ENCODE measurements at regions not wholly inside any gene's neighbourhood (a gene's known extent, or its start where the extent isn't known, plus 50 kb on each side); places are given as distances from the start of the nearest gene placed in this dataset.

- H3K4me1 Mint-ChIP-seq (ENCODE audit: low read depth): no peaks in the 10 kb centered on the region
- TF ChIP-seq CTCF (IDR thresholded peaks at IDR 0.05): no peak
- peaks cover 2% of the 10 kb centered on the region; the same call in 1 of the 2 replicates for H3K27me3 Mint-ChIP-seq (ENCODE audit: insufficient read depth)
- DNase-seq: no peak
- no peak overlapping the region for H3K4me3 Mint-ChIP-seq
- H3K27ac Mint-ChIP-seq: no peak overlapping the region
- no peaks in the 10 kb centered on the region for H3K36me3 Mint-ChIP-seq (ENCODE audit: low read depth)
- H3K9me3 Mint-ChIP-seq: peaks cover 10% of the 10 kb centered on the region; the same call in 1 of the 2 replicates
Measured at GRCh38 chr16:59759296-59759695, 1025.2 kb upstream of the GOT2 start.

DNA sequence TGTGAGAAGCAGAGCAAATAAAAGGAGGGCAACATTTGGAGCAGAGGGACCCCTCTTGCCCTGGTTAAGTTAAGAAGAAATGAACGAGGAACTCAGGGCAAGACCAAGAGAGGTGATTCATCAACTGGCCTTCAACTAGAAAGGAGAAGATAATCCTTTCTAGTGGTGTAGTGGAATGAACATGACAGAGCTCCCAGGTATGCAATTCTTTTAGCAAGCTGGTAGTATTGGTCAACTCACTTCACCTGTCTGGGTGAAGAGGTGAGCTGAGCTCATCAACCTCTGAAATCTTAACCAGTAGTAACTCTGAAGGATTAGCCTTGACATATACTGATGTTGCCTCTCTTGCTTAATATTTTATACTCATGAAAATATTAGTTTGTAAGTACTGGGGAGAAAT is 1024.7 kb upstream of the GOT2 start:
- Mint-ChIP-seq H3K4me1 (ENCODE audit: low read depth) (no peaks in the 10 kb centered on the region), H3K4me3 (no peak overlapping the region), H3K9me3 (peaks cover 10% of the 10 kb centered on the region; the same call in 1 of the 2 replicates), H3K27ac (no peak overlapping the region), H3K27me3 (ENCODE audit: insufficient read depth) (peaks cover 2% of the 10 kb centered on the region; the same call in 1 of the 2 replicates), H3K36me3 (ENCODE audit: low read depth) (no peaks in the 10 kb centered on the region)
- DNase-seq: no peak
- no peak for TF ChIP-seq CTCF (IDR thresholded peaks at IDR 0.05)

DNA sequence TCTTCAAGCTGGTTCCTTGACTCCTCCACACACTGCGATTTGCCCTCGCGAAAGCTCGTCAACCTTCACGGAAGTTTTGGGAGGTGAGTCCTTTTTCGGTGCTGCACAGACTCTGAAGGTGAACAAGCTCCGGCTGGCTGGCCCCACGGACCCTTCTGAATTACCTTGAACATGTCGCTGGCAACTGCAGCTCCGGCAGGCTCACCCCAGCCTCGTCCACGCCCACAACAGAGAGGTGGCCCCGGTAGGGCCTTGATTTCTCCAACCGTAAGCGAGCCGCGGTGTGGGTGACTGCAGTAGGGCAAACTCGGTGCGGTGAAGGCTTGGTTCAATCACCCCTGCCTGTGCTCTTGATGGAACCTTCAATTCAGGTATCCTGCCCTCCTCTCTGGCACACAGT is 1020.7 kb upstream of the GOT2 start:
- no peak overlapping the region for H3K4me3 Mint-ChIP-seq
- no peak for TF ChIP-seq CTCF (IDR thresholded peaks at IDR 0.05)
- no peaks in the 10 kb centered on the region for H3K9me3 Mint-ChIP-seq
- no peak overlapping the region for H3K27ac Mint-ChIP-seq
- no peak for DNase-seq
- H3K4me1 Mint-ChIP-seq (ENCODE audit: low read depth): no peaks in the 10 kb centered on the region
- no peaks in the 10 kb centered on the region for H3K36me3 Mint-ChIP-seq (ENCODE audit: low read depth)
- no peaks in the 10 kb centered on the region for H3K27me3 Mint-ChIP-seq (ENCODE audit: insufficient read depth)

GRCh38 chr16:59749662-59750336 is 1015.7 kb upstream of the GOT2 start:
- H3K9me3 Mint-ChIP-seq: no peaks in the 10 kb centered on the region

DNA sequence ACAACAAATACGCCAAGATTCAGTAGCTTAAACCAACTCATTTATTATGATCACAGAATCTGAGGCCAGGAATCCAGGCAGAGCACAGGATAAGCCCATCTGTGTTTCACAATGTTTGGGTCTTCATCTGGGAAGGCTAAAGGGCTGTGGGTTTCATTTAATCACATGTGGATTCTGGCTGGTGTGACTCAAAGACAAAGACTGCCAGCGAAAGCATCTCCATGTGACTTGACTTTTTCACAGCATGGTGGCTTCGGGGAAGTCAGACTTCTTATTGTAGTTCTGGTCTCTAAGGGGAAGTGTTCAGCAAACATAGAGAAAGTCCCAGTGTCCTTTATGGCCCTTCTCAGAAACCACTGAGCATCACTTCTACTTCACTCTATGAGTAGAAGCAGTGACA is 1014.4 kb upstream of the GOT2 start:
- Mint-ChIP-seq H3K4me3 (no peak overlapping the region), H3K27ac (no peak overlapping the region), H3K9me3 (no peaks in the 10 kb centered on the region), H3K27me3 (ENCODE audit: insufficient read depth) (no peaks in the 10 kb centered on the region; the same call in 1 of the 2 replicates), H3K36me3 (ENCODE audit: low read depth) (no peaks in the 10 kb centered on the region), H3K4me1 (ENCODE audit: low read depth) (no peaks in the 10 kb centered on the region)
- no peak for TF ChIP-seq CTCF (IDR thresholded peaks at IDR 0.05)
- DNase-seq: no peak

More at GRCh38 chr16:59749662-59750336, 1015.7 kb upstream of the GOT2 start:
- H3K27ac Mint-ChIP-seq: no peak overlapping the region
- DNase-seq: no peak
- TF ChIP-seq CTCF (IDR thresholded peaks at IDR 0.05): no peak
- H3K27me3 Mint-ChIP-seq (ENCODE audit: insufficient read depth): no peaks in the 10 kb centered on the region; the same call in 1 of the 2 replicates
- no peak overlapping the region for H3K4me3 Mint-ChIP-seq
- H3K4me1 Mint-ChIP-seq (ENCODE audit: low read depth): no peaks in the 10 kb centered on the region
- H3K36me3 Mint-ChIP-seq (ENCODE audit: low read depth): no peaks in the 10 kb centered on the region
